KMS-11 (cell line): ENCODE measurements at regions not wholly inside any gene's neighbourhood (a gene's known extent, or its start where the extent isn't known, plus 50 kb on each side); places are given as distances from the start of the nearest gene placed in this dataset.

Experiments used
- H2AFZ ChIP-seq: fragments of 200-600 bp; sonication (generic); 2 replicates; pipeline ENCODE4 v1.6.1; 2016; ENCODE audit warnings: antibody characterized with exemption, mixed run types, low read depth
- H3K27ac ChIP-seq: fragments of 200-600 bp; sonication (generic); 2 replicates; pipeline ENCODE4 v1.6.1; 2016; ENCODE audit warnings: mild to moderate bottlenecking, mixed run types
- H3K27me3 ChIP-seq: fragments of 200-600 bp; sonication (generic); 2 replicates; pipeline ENCODE4 v1.6.1; 2017; ENCODE audit warnings: mild to moderate bottlenecking, low read depth, mixed run types, moderate library complexity; ENCODE audit not compliant: insufficient read depth
- H3K36me3 ChIP-seq: fragments of 200-600 bp; sonication (generic); 2 replicates; pipeline ENCODE4 v1.6.1; 2017; ENCODE audit warnings: mild to moderate bottlenecking, mixed run types; ENCODE audit not compliant: insufficient read depth
- H3K4me1 ChIP-seq: fragments of 200-600 bp; sonication (generic); 2 replicates; pipeline ENCODE4 v1.6.1; 2016; ENCODE audit warnings: mild to moderate bottlenecking, low read depth, mixed run types; ENCODE audit not compliant: poor library complexity, severe bottlenecking
- H3K4me2 ChIP-seq: fragments of 200-600 bp; sonication (generic); 2 replicates; pipeline ENCODE4 v1.7.0; 2016; ENCODE audit warnings: mild to moderate bottlenecking, mixed run types
- H3K4me3 ChIP-seq: fragments of 200-600 bp; sonication (generic); IDR thresholded peaks from 2 replicates; pipeline ENCODE4 v1.6.1; 2017; ENCODE audit warnings: low read depth, low read length, mixed read lengths; ENCODE audit not compliant: insufficient read depth
- H3K79me2 ChIP-seq: fragments of 200-600 bp; sonication (generic); 2 replicates; pipeline ENCODE4 v1.6.1; 2016; ENCODE audit warnings: low read depth, mixed run types; ENCODE audit not compliant: insufficient read depth
- H3K9ac ChIP-seq: fragments of 200-600 bp; sonication (generic); 2 replicates; pipeline ENCODE4 v1.6.1; 2016; ENCODE audit warnings: mild to moderate bottlenecking, mixed run types
- H4K20me1 ChIP-seq: fragments of 200-600 bp; sonication (generic); 2 replicates; pipeline ENCODE4 v1.6.1; 2016; ENCODE audit warnings: mild to moderate bottlenecking, mixed run types; ENCODE audit not compliant: insufficient read depth
- TF ChIP-seq, protein P1 (sequence below): fragments of 200-600 bp; sonication (generic); conservative IDR thresholded peaks from 2 replicates; pipeline ENCODE4 v1.6.1; 2017; ENCODE audit warnings: low read depth, mild to moderate bottlenecking, antibody characterized with exemption, low read length, moderate library complexity, mixed read lengths

DNA sequence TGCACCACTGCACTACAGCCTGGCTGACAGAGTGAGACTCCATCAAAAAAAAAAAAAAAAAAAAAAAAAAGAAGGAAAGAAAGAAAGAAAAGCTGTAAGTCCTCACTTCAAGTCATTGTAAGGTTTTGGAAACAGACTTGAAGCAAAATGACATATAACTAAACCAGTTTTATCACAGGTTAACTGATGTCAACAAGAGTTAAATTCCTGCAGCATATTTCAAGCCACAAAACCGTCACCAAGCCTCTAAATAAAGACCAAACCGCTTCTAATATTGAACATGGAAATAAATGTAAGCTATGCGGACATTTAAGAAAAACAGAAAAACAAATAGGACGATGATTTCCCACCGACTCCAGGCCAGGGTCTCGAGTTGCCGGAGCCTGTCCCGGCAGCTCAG, 88.9 kb upstream of the RPS6KA2 start:
- Histone ChIP-seq H3K27ac (no peak overlapping the region), H4K20me1 (no peaks in the 10 kb centered on the region), H3K4me3 (no peak overlapping the region), H2AFZ (no peak overlapping the region), H3K27me3 (no peaks in the 10 kb centered on the region), H3K36me3 (no peaks in the 10 kb centered on the region), H3K79me2 (no peaks in the 10 kb centered on the region), H3K4me2 (no peak overlapping the region), H3K4me1 (no peaks in the 10 kb centered on the region), H3K9ac (no peak overlapping the region)
- TF ChIP-seq, protein P1, sequence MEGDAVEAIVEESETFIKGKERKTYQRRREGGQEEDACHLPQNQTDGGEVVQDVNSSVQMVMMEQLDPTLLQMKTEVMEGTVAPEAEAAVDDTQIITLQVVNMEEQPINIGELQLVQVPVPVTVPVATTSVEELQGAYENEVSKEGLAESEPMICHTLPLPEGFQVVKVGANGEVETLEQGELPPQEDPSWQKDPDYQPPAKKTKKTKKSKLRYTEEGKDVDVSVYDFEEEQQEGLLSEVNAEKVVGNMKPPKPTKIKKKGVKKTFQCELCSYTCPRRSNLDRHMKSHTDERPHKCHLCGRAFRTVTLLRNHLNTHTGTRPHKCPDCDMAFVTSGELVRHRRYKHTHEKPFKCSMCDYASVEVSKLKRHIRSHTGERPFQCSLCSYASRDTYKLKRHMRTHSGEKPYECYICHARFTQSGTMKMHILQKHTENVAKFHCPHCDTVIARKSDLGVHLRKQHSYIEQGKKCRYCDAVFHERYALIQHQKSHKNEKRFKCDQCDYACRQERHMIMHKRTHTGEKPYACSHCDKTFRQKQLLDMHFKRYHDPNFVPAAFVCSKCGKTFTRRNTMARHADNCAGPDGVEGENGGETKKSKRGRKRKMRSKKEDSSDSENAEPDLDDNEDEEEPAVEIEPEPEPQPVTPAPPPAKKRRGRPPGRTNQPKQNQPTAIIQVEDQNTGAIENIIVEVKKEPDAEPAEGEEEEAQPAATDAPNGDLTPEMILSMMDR = no peak

DNA sequence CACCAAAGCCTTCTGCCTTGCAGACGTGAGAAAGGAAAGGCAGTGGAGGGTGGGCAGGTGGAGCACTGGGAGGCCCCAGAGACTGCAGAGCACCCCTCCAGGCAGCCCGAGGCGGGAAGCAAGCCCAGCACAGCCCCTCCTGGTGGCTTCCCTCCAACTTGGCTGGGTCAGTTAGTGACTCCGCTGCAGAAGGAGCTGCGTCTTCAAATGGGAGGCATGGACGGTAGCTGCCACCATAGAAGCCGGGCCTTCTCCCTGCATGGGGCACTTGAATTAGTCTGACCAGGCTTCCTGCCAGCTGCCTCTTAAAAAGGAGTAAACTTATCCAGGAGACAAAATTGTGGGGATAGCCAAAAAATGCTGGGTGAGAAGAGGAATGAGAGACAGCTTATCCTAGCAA, 88.0 kb upstream of the RPS6KA2 start:
- Histone ChIP-seq H3K36me3 (no peaks in the 10 kb centered on the region), H3K27me3 (no peaks in the 10 kb centered on the region)
- TF ChIP-seq, protein P1 = no peak

DNA sequence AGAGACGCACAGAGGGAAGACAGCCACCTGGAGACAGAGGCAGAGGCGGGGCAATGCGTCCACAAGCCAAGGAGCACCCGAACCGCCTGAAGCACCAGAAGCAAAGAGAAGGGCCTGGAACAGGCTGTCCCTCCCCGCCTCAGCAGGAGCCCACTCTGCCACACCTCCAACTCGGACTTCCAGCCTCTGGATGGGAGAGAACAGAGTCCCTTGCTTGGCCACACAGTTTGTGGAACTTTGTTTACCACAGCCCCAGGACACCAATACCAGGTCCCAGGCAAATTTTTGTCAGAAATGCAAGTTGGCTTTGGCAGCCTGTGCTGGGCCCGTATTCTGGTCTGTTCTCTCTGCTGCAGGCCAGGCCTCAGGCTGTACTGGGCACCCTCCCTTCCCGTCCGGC, 87.5 kb upstream of the RPS6KA2 start:
- no peaks in the 10 kb centered on the region for H3K4me1 ChIP-seq
- H3K36me3 ChIP-seq = no peaks in the 10 kb centered on the region
- H3K4me3 ChIP-seq = no peak overlapping the region
- H3K27ac ChIP-seq = no peak overlapping the region
- H2AFZ ChIP-seq = no peak overlapping the region
- no peak overlapping the region for H3K9ac ChIP-seq
- no peak overlapping the region for H3K4me2 ChIP-seq
- H4K20me1 ChIP-seq = no peaks in the 10 kb centered on the region
- no peaks in the 10 kb centered on the region for H3K79me2 ChIP-seq
- TF ChIP-seq, protein P1 = no peak
- H3K27me3 ChIP-seq = no peaks in the 10 kb centered on the region

More for the DNA sequence above, 88.0 kb upstream of the RPS6KA2 start:
- Histone ChIP-seq H3K4me2 (no peak overlapping the region), H3K4me3 (no peak overlapping the region), H3K79me2 (no peaks in the 10 kb centered on the region), H2AFZ (no peak overlapping the region), H4K20me1 (no peaks in the 10 kb centered on the region), H3K9ac (no peak overlapping the region), H3K27ac (no peak overlapping the region), H3K4me1 (no peaks in the 10 kb centered on the region)

DNA sequence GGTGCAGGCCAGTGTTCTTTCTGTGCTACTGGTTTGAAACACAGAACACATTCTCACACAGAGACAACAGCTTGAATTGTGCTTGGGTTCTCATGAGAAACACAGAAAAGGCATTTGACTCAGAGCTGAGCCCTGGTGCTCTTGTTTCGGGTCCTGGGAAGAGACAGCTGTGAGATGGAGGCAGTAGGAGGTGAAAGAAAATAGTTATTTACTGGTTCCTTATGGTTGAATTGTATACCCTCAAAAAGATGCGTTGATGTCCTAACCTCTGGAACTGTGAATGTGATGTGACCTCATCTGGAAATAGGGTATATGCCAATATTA, 87.1 kb upstream of the RPS6KA2 start:
- no peak overlapping the region for H3K27ac ChIP-seq
- no peak overlapping the region for H3K9ac ChIP-seq
- no peak overlapping the region for H3K4me2 ChIP-seq
- H3K27me3 ChIP-seq = no peaks in the 10 kb centered on the region
- H3K79me2 ChIP-seq = no peaks in the 10 kb centered on the region
- H2AFZ ChIP-seq = no peak overlapping the region
- no peaks in the 10 kb centered on the region for H4K20me1 ChIP-seq
- H3K4me1 ChIP-seq = no peaks in the 10 kb centered on the region
- TF ChIP-seq, protein P1 = no peak
- H3K36me3 ChIP-seq = no peaks in the 10 kb centered on the region
- H3K4me3 ChIP-seq = no peak overlapping the region
